GM23338 (cell line): ENCODE measurements at regions not wholly inside any gene's neighbourhood (a gene's known extent, or its start where the extent isn't known, plus 50 kb on each side); places are given as distances from the start of the nearest gene placed in this dataset.

Experiments used
- ATAC-seq: fragments of 200-7000 bp; cut with Tn5 transposase; 3 replicates; pipeline ENCODE4 v1.9.1; 2020
- DNase-seq: peaks from one replicate; pipeline ENCODE4 v3.0.0-alpha.2; 2015; ENCODE audit warnings: low spot score
- H2AFZ ChIP-seq: fragments of 200-600 bp; sonication (generic); 2 replicates; pipeline ENCODE4 v1.8.0; 2016; ENCODE audit warnings: antibody characterized with exemption, mild to moderate bottlenecking, moderate library complexity
- H3F3A ChIP-seq: fragments of 200-600 bp; sonication (generic); replicated peaks from 2 replicates; pipeline ENCODE4 v1.8.0; 2017; ENCODE audit warnings: antibody characterized with exemption, mixed run types, low read depth
- H3K27ac ChIP-seq: fragments of 200-600 bp; sonication (generic); 2 replicates; pipeline ENCODE4 v1.6.1; 2016; ENCODE audit warnings: low read depth
- H3K27me3 ChIP-seq: fragments of 200-600 bp; sonication (generic); 2 replicates; pipeline ENCODE4 v1.8.0; 2016; ENCODE audit warnings: mild to moderate bottlenecking, mixed run types, moderate library complexity; ENCODE audit not compliant: insufficient read depth
- H3K36me3 ChIP-seq: fragments of 200-600 bp; sonication (generic); 2 replicates; pipeline ENCODE4 v1.8.0; 2016; ENCODE audit warnings: mild to moderate bottlenecking; ENCODE audit not compliant: insufficient read depth
- H3K4me1 ChIP-seq: fragments of 200-600 bp; sonication (generic); 2 replicates; pipeline ENCODE4 v1.8.0; 2016; ENCODE audit warnings: mild to moderate bottlenecking, moderate library complexity; ENCODE audit not compliant: insufficient read depth
- H3K4me2 ChIP-seq: fragments of 200-600 bp; sonication (generic); 2 replicates; pipeline ENCODE4 v1.7.1; 2017; ENCODE audit warnings: mixed run types
- H3K4me3 ChIP-seq: fragments of 200-600 bp; sonication (generic); 2 replicates; pipeline ENCODE4 v1.6.1; 2016; ENCODE audit warnings: mixed run types
- H3K79me2 ChIP-seq: fragments of 200-600 bp; sonication (generic); replicated peaks from 2 replicates; pipeline ENCODE4 v1.8.0; 2017; ENCODE audit warnings: mild to moderate bottlenecking; ENCODE audit not compliant: insufficient read depth
- H3K9me2 ChIP-seq: fragments of 200-600 bp; sonication (generic); 2 replicates; pipeline ENCODE4 v1.8.0; 2017; ENCODE audit not compliant: insufficient read depth
- H4K20me1 ChIP-seq: fragments of 200-600 bp; sonication (generic); replicated peaks from 2 replicates; pipeline ENCODE4 v1.8.0; 2017; ENCODE audit warnings: mild to moderate bottlenecking; ENCODE audit not compliant: insufficient read depth
- H3K27ac Mint-ChIP-seq: 2 replicates; pipeline ENCODE4 v1.8.0; 2020; ENCODE audit warnings: inconsistent platforms, mild to moderate bottlenecking, moderate library complexity, mixed read lengths
- H3K27me3 Mint-ChIP-seq: 3 replicates; pipeline ENCODE4 v1.8.0; 2022; ENCODE audit warnings: low read depth, mild to moderate bottlenecking, moderate library complexity, mixed read lengths, inconsistent platforms; ENCODE audit not compliant: insufficient read depth, poor library complexity
- H3K36me3 Mint-ChIP-seq: 3 replicates; pipeline ENCODE4 v1.8.0; 2021; ENCODE audit warnings: low read depth, mild to moderate bottlenecking, inconsistent platforms, moderate library complexity, mixed read lengths
- H3K4me1 Mint-ChIP-seq: 3 replicates; pipeline ENCODE4 v1.8.0; 2020; ENCODE audit warnings: mild to moderate bottlenecking, inconsistent platforms, mixed read lengths
- H3K4me3 Mint-ChIP-seq: 3 replicates; pipeline ENCODE4 v1.8.0; 2021; ENCODE audit warnings: moderate library complexity, mild to moderate bottlenecking, inconsistent platforms, mixed read lengths
- H3K9me3 Mint-ChIP-seq: 3 replicates; pipeline ENCODE4 v1.8.0; 2020; ENCODE audit warnings: moderate library complexity, mild to moderate bottlenecking, inconsistent platforms, mixed read lengths
- CREB1 ChIP-seq: fragments of 250-450 bp; sonication (Bioruptor Pico); IDR thresholded peaks from 2 replicates; pipeline ENCODE4 v1.5.0; 2020; ENCODE audit warnings: low read depth, mild to moderate bottlenecking, moderate library complexity
- JUNB ChIP-seq: IDR thresholded peaks from one replicate; pipeline ENCODE4 v1.6.1; 2016; ENCODE audit warnings: antibody characterized with exemption; ENCODE audit not compliant: unreplicated experiment
- POLR2AphosphoS5 ChIP-seq: IDR thresholded peaks from 2 replicates; pipeline ENCODE4 v1.6.1; 2016; ENCODE audit warnings: antibody characterized with exemption, low read depth
- STAT1 ChIP-seq: IDR thresholded peaks from one replicate; pipeline ENCODE4 v1.6.1; 2016; ENCODE audit warnings: antibody characterized with exemption; ENCODE audit not compliant: unreplicated experiment
- ZNF331 ChIP-seq: fragments of 250-450 bp; sonication (Bioruptor Pico); IDR thresholded peaks from 2 replicates; pipeline ENCODE4 v1.5.0; 2020; ENCODE audit warnings: low read depth, mild to moderate bottlenecking, moderate library complexity
- ZNF462 ChIP-seq: fragments of 250-450 bp; sonication (Bioruptor Pico); IDR thresholded peaks from 2 replicates; pipeline ENCODE4 v1.5.0; 2020; ENCODE audit warnings: mild to moderate bottlenecking, moderate library complexity
- TF ChIP-seq, protein P1 (sequence below): IDR thresholded peaks from one replicate; pipeline ENCODE4 v1.6.1; 2018; ENCODE audit warnings: antibody characterized with exemption; ENCODE audit not compliant: unreplicated experiment

GRCh38 chr12:74917743-74918142 is 291.9 kb downstream of the KCNC2 start (continued):
- no peak for TF ChIP-seq ZNF462
- TF ChIP-seq, protein P1, sequence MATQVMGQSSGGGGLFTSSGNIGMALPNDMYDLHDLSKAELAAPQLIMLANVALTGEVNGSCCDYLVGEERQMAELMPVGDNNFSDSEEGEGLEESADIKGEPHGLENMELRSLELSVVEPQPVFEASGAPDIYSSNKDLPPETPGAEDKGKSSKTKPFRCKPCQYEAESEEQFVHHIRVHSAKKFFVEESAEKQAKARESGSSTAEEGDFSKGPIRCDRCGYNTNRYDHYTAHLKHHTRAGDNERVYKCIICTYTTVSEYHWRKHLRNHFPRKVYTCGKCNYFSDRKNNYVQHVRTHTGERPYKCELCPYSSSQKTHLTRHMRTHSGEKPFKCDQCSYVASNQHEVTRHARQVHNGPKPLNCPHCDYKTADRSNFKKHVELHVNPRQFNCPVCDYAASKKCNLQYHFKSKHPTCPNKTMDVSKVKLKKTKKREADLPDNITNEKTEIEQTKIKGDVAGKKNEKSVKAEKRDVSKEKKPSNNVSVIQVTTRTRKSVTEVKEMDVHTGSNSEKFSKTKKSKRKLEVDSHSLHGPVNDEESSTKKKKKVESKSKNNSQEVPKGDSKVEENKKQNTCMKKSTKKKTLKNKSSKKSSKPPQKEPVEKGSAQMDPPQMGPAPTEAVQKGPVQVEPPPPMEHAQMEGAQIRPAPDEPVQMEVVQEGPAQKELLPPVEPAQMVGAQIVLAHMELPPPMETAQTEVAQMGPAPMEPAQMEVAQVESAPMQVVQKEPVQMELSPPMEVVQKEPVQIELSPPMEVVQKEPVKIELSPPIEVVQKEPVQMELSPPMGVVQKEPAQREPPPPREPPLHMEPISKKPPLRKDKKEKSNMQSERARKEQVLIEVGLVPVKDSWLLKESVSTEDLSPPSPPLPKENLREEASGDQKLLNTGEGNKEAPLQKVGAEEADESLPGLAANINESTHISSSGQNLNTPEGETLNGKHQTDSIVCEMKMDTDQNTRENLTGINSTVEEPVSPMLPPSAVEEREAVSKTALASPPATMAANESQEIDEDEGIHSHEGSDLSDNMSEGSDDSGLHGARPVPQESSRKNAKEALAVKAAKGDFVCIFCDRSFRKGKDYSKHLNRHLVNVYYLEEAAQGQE = no peak

- no peak overlapping the region for H2AFZ ChIP-seq
- ATAC-seq (no peak), DNase-seq (no peak)
- no peaks in the 10 kb centered on the region for H4K20me1 ChIP-seq
- Mint-ChIP-seq H3K27ac (no peak overlapping the region), H3K4me1 (no peaks in the 10 kb centered on the region), H3K9me3 (no peaks in the 10 kb centered on the region; the same call in 2 of the 3 replicates), H3K4me3 (no peak overlapping the region), H3K36me3 (no peaks in the 10 kb centered on the region), H3K27me3 (no peaks in the 10 kb centered on the region)
- no peaks in the 10 kb centered on the region for H3K27me3 ChIP-seq
- no peak overlapping the region for H3K27ac ChIP-seq
- no peaks in the 10 kb centered on the region for H3K79me2 ChIP-seq
- no peak overlapping the region for H3K4me3 ChIP-seq
- H3K4me2 ChIP-seq = no peak overlapping the region
- H3F3A ChIP-seq = no peaks in the 10 kb centered on the region
- H3K36me3 ChIP-seq = no peaks in the 10 kb centered on the region
- H3K4me1 ChIP-seq = no peaks in the 10 kb centered on the region
- H3K9me2 ChIP-seq = no peaks in the 10 kb centered on the region
- TF ChIP-seq STAT1 (no peak), JUNB (no peak), ZNF331 (no peak), POLR2AphosphoS5 (no peak), ZNF462 (no peak), CREB1 (CRISPR knock-in tag) (no peak)
Observed at GRCh38 chr12:74918291-74918690, 291.3 kb downstream of the KCNC2 start.
